HEK293 (cell line): ENCODE measurements at regions not wholly inside any gene's neighbourhood (a gene's known extent, or its start where the extent isn't known, plus 50 kb on each side); places are given as distances from the start of the nearest gene placed in this dataset.

Experiments used
- CTCF ChIA-PET: fragments of 350-600 bp; formaldehyde crosslinking; extraction: SDS; loops from one replicate; lab custom pipeline; 2021; ENCODE audit warnings: antibody characterized with exemption; lab: Yijun Ruan, JAX
- POLR2A ChIA-PET: fragments of 300-600 bp; formaldehyde crosslinking; extraction: SDS; loops from one replicate; lab custom pipeline; 2020; ENCODE audit warnings: antibody characterized with exemption, inconsistent platforms; lab: Yijun Ruan, JAX
- H3K27ac ChIP-seq: fragments of 200-500 bp; sonication (Bioruptor generic); 2 replicates; pipeline ENCODE4 v1.5.1; 2014; ENCODE audit warnings: low read depth, low read length, control low read depth, inconsistent platforms; ENCODE audit errors: extremely low read depth
- H3K36me3 ChIP-seq, 2 experiments: fragments of 200-500 bp in 1 of 2; sonication (Bioruptor generic) in 1 of 2; 1 replicate in 1 of 2; 2 replicates in 1 of 2; pipeline ENCODE4 v1.5.1; 2014 to 2017; ENCODE audit warnings: inconsistent platforms in 2 of 2, low read length in 2 of 2; ENCODE audit not compliant: control insufficient read depth in 2 of 2, insufficient read depth in 1 of 2
- H3K4me1 ChIP-seq: fragments of 200-500 bp; sonication (Bioruptor generic); 2 replicates; pipeline ENCODE4 v1.5.1; 2014; ENCODE audit warnings: mild to moderate bottlenecking, low read length, inconsistent platforms; ENCODE audit not compliant: control insufficient read depth, insufficient read depth
- H3K4me3 ChIP-seq: 2 replicates; pipeline ENCODE4 v1.5.1; 2011; ENCODE audit warnings: low read depth, mild to moderate bottlenecking, control low read depth, low read length, moderate library complexity
- H3K9me3 ChIP-seq: fragments of 200-500 bp; sonication (Bioruptor generic); 2 replicates; pipeline ENCODE4 v1.5.1; 2014; ENCODE audit warnings: low read depth, low read length, inconsistent platforms; ENCODE audit not compliant: control insufficient read depth, insufficient read depth
- GLIS2 ChIP-seq: fragments of 450-650 bp; formaldehyde crosslinking; IDR thresholded peaks from 2 replicates; pipeline ENCODE4 v1.5.1; 2016; ENCODE audit warnings: missing biosample characterization, missing genetic modification characterization
- KLF9 ChIP-seq: fragments of 450-650 bp; formaldehyde crosslinking; IDR thresholded peaks from 2 replicates; pipeline ENCODE4 v1.5.1; 2016; ENCODE audit warnings: missing biosample characterization, missing genetic modification characterization, low read depth
- PBX3 ChIP-seq: sonication (generic); formaldehyde crosslinking; IDR thresholded peaks from 2 replicates; pipeline ENCODE4 v1.8.1; 2022; ENCODE audit warnings: mild to moderate bottlenecking, moderate library complexity, missing genetic modification reagents
- PRDM6 ChIP-seq: fragments of 450-650 bp; formaldehyde crosslinking; IDR thresholded peaks from 2 replicates; pipeline ENCODE4 v1.5.1; 2017; ENCODE audit warnings: missing biosample characterization, missing genetic modification characterization
- SALL2 ChIP-seq: fragments of 450-650 bp; formaldehyde crosslinking; IDR thresholded peaks from 2 replicates; pipeline ENCODE4 v1.5.0; 2017; ENCODE audit warnings: missing biosample characterization, mild to moderate bottlenecking, missing genetic modification characterization, borderline replicate concordance
- SCRT1 ChIP-seq: fragments of 450-650 bp; formaldehyde crosslinking; IDR thresholded peaks from 2 replicates; pipeline ENCODE4 v1.5.1; 2016; ENCODE audit warnings: missing biosample characterization, missing genetic modification characterization, borderline replicate concordance
- WT1 ChIP-seq: fragments of 450-650 bp; formaldehyde crosslinking; IDR thresholded peaks from 2 replicates; pipeline ENCODE4 v1.5.1; 2016; ENCODE audit warnings: missing biosample characterization, missing genetic modification characterization
- ZBTB10 ChIP-seq: fragments of 450-650 bp; formaldehyde crosslinking; IDR thresholded peaks from 2 replicates; pipeline ENCODE4 v1.5.1; 2016; ENCODE audit warnings: missing biosample characterization, missing genetic modification characterization
- ZBTB48 ChIP-seq: fragments of 450-650 bp; formaldehyde crosslinking; IDR thresholded peaks from 2 replicates; pipeline ENCODE4 v1.5.1; 2016; ENCODE audit warnings: missing biosample characterization, missing genetic modification characterization
- ZNF138 ChIP-seq: fragments of 450-650 bp; formaldehyde crosslinking; IDR thresholded peaks from 2 replicates; pipeline ENCODE4 v1.5.1; 2016; ENCODE audit warnings: missing biosample characterization, missing genetic modification characterization, borderline replicate concordance
- ZNF157 ChIP-seq: fragments of 450-650 bp; formaldehyde crosslinking; IDR thresholded peaks from 2 replicates; pipeline ENCODE4 v1.5.1; 2016; ENCODE audit warnings: missing biosample characterization, missing genetic modification characterization
- ZNF184 ChIP-seq: fragments of 450-650 bp; IDR thresholded peaks from 2 replicates; pipeline ENCODE4 v1.5.1; 2018; ENCODE audit warnings: missing biosample characterization, mild to moderate bottlenecking, missing genetic modification characterization
- ZNF404 ChIP-seq: fragments of 450-650 bp; formaldehyde crosslinking; IDR thresholded peaks from 2 replicates; pipeline ENCODE4 v1.5.1; 2017; ENCODE audit warnings: missing biosample characterization, missing genetic modification characterization
- ZNF530 ChIP-seq: fragments of 450-650 bp; formaldehyde crosslinking; IDR thresholded peaks from 2 replicates; pipeline ENCODE4 v1.5.1; 2016; ENCODE audit warnings: low read depth, missing biosample characterization, missing genetic modification characterization
- ZNF548 ChIP-seq: fragments of 450-650 bp; formaldehyde crosslinking; IDR thresholded peaks from 2 replicates; pipeline ENCODE4 v1.5.1; 2016; ENCODE audit warnings: missing biosample characterization, missing genetic modification characterization
- ZNF549 ChIP-seq: fragments of 450-650 bp; IDR thresholded peaks from 2 replicates; pipeline ENCODE4 v1.5.1; 2018; ENCODE audit warnings: missing biosample characterization, missing genetic modification characterization, mild to moderate bottlenecking, inconsistent platforms, moderate library complexity
- ZNF585B ChIP-seq: fragments of 450-650 bp; formaldehyde crosslinking; IDR thresholded peaks from 2 replicates; pipeline ENCODE4 v1.5.1; 2016; ENCODE audit warnings: missing biosample characterization, missing genetic modification characterization
- ZNF626 ChIP-seq: fragments of 450-650 bp; sonication (Bioruptor Pico); formaldehyde crosslinking; IDR thresholded peaks from 2 replicates; pipeline ENCODE4 v1.5.1; 2018; ENCODE audit warnings: missing biosample characterization, missing genetic modification characterization, inconsistent platforms
- ZNF664 ChIP-seq: fragments of 450-650 bp; formaldehyde crosslinking; IDR thresholded peaks from 2 replicates; pipeline ENCODE4 v1.5.1; 2016; ENCODE audit warnings: missing biosample characterization, missing genetic modification characterization
- ZNF785 ChIP-seq: fragments of 450-650 bp; formaldehyde crosslinking; IDR thresholded peaks from 2 replicates; pipeline ENCODE4 v1.5.1; 2016; ENCODE audit warnings: missing biosample characterization, missing genetic modification characterization
- ZNF837 ChIP-seq: fragments of 450-650 bp; formaldehyde crosslinking; IDR thresholded peaks from 2 replicates; pipeline ENCODE4 v1.5.1; 2016; ENCODE audit warnings: missing biosample characterization, missing genetic modification characterization
- ZSCAN16 ChIP-seq: fragments of 450-650 bp; formaldehyde crosslinking; IDR thresholded peaks from 2 replicates; pipeline ENCODE4 v1.5.1; 2016; ENCODE audit warnings: missing biosample characterization, missing genetic modification characterization
- TF ChIP-seq, protein P1 (sequence below): fragments of 450-650 bp; formaldehyde crosslinking; IDR thresholded peaks from 2 replicates; pipeline ENCODE4 v1.5.1; 2016; ENCODE audit warnings: missing biosample characterization, missing genetic modification characterization
- TF ChIP-seq, protein P2 (sequence below): fragments of 450-650 bp; formaldehyde crosslinking; IDR thresholded peaks from 2 replicates; pipeline ENCODE4 v1.5.1; 2016; ENCODE audit warnings: missing biosample characterization, missing genetic modification characterization

GRCh38 chr12:127079636-127080035, 1187.3 kb upstream of the TMEM132C start:
- no peak overlapping the region for H3K27ac ChIP-seq
- ChIA-PET POLR2A (no interaction called here), CTCF (no interaction called here)
- H3K4me1 ChIP-seq: no peaks in the 10 kb centered on the region
- no peaks in the 10 kb centered on the region for H3K9me3 ChIP-seq
- H3K36me3 ChIP-seq: no peaks in the 10 kb centered on the region
- H3K4me3 ChIP-seq: no peak overlapping the region
- TF ChIP-seq ZBTB48 (no peak), ZNF626 (tag by site-specific recombination) (no peak)

DNA sequence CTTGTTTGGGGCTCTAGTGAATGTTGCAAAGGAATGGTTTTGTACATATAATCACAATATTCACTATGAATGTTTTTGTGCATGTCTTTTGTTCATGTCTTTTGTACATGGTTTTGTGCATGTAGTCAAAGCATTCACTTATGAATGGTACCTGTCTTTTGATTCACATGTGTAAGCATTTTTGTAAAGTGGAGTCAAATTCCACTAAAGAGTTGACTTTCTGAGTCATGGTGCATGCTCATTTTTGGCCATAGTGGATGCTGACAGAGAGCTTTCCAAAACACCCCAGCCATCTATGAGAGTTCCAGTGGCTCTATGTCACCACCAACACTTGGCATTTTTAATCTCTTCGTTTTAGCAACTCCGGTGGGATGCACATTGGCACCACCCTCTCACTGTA, 1185.9 kb upstream of the TMEM132C start:
- H3K27ac ChIP-seq: no peak overlapping the region
- TF ChIP-seq PBX3 (CRISPR knock-in tag) (no peak), ZSCAN16 (tag by site-specific recombination) (no peak), ZBTB10 (tag by site-specific recombination) (no peak), ZNF664 (tag by site-specific recombination) (no peak), ZNF184 (tag by site-specific recombination) (no peak), SCRT1 (tag by site-specific recombination) (no peak), GLIS2 (tag by site-specific recombination) (no peak), ZNF837 (tag by site-specific recombination) (no peak), ZNF138 (no peak), ZNF157 (tag by site-specific recombination) (no peak), KLF9 (tag by site-specific recombination) (no peak)
- TF ChIP-seq, protein P1, sequence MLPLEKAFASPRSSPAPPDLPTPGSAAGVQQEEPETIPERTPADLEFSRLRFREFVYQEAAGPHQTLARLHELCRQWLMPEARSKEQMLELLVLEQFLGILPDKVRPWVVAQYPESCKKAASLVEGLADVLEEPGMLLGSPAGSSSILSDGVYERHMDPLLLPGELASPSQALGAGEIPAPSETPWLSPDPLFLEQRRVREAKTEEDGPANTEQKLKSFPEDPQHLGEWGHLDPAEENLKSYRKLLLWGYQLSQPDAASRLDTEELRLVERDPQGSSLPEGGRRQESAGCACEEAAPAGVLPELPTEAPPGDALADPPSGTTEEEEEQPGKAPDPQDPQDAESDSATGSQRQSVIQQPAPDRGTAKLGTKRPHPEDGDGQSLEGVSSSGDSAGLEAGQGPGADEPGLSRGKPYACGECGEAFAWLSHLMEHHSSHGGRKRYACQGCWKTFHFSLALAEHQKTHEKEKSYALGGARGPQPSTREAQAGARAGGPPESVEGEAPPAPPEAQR (tag by site-specific recombination): no peak
- no peaks in the 10 kb centered on the region for H3K36me3 ChIP-seq
- POLR2A ChIA-PET: no interaction called here
- H3K9me3 ChIP-seq: no peaks in the 10 kb centered on the region
- H3K4me1 ChIP-seq: no peaks in the 10 kb centered on the region
- CTCF ChIA-PET: no interaction called here
- no peak overlapping the region for H3K4me3 ChIP-seq

GRCh38 chr12:127083008-127083949, 1183.7 kb upstream of the TMEM132C start:
- Histone ChIP-seq H3K27ac (no peak overlapping the region), H3K36me3 (no peaks in the 10 kb centered on the region), H3K4me1 (no peaks in the 10 kb centered on the region), H3K9me3 (no peaks in the 10 kb centered on the region), H3K4me3 (peak overlapping the region; percentile 1; the same call in 1 of the 2 replicates)
- ChIA-PET POLR2A (no interaction called here), CTCF (interaction anchor here (0.6 kb wide), 1 partner anchor 15 kb away, joined by 3 read pairs; no protein-coding TSS in a partner anchor)
- TF ChIP-seq, protein P2, sequence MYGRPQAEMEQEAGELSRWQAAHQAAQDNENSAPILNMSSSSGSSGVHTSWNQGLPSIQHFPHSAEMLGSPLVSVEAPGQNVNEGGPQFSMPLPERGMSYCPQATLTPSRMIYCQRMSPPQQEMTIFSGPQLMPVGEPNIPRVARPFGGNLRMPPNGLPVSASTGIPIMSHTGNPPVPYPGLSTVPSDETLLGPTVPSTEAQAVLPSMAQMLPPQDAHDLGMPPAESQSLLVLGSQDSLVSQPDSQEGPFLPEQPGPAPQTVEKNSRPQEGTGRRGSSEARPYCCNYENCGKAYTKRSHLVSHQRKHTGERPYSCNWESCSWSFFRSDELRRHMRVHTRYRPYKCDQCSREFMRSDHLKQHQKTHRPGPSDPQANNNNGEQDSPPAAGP (tag by site-specific recombination): no peak
- TF ChIP-seq ZNF549 (tag by site-specific recombination) (no peak), ZNF530 (tag by site-specific recombination) (no peak), PRDM6 (tag by site-specific recombination) (no peak), ZNF585B (tag by site-specific recombination) (no peak), ZNF404 (tag by site-specific recombination) (no peak), ZNF157 (tag by site-specific recombination) (no peak), ZNF785 (tag by site-specific recombination) (no peak), WT1 (tag by site-specific recombination) (no peak), ZNF548 (tag by site-specific recombination) (no peak), SALL2 (tag by site-specific recombination) (no peak)
